ENCODE measurements at regions not wholly inside any gene's neighbourhood (a gene's known extent, or its start where the extent isn't known, plus 50 kb on each side); places are given as distances from the start of the nearest gene placed in this dataset.

DNA sequence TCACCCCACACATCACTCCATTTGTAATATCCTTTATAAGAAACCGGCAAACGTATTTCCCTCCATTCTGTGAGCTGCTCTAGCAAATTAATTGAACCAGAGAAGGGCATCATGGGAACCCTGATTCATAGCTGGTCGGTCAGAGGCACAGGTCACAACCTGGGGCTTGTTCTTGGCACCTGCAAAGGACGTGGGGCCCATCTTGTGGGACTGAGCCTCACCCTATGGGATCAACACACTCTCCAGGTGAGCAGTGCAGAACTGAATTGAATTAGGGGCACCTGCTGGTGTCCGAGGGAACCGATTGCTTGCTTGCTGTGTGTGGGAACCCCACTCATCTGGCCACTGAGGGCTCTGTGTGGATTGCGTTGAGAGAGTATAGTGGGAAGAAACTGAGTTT is 145.3 kb downstream of the CTTN start:
- TF ChIP-seq, protein P1, sequence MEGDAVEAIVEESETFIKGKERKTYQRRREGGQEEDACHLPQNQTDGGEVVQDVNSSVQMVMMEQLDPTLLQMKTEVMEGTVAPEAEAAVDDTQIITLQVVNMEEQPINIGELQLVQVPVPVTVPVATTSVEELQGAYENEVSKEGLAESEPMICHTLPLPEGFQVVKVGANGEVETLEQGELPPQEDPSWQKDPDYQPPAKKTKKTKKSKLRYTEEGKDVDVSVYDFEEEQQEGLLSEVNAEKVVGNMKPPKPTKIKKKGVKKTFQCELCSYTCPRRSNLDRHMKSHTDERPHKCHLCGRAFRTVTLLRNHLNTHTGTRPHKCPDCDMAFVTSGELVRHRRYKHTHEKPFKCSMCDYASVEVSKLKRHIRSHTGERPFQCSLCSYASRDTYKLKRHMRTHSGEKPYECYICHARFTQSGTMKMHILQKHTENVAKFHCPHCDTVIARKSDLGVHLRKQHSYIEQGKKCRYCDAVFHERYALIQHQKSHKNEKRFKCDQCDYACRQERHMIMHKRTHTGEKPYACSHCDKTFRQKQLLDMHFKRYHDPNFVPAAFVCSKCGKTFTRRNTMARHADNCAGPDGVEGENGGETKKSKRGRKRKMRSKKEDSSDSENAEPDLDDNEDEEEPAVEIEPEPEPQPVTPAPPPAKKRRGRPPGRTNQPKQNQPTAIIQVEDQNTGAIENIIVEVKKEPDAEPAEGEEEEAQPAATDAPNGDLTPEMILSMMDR (IDR thresholded peaks at IDR 0.05) = no peak
- no peak for TF ChIP-seq POLR2A (IDR thresholded peaks at IDR 0.05)
